Left hindlimb (tissue), 1 donor: ENCODE measurements at regions not wholly inside any gene's neighbourhood (a gene's known extent, or its start where the extent isn't known, plus 50 kb on each side); places are given as distances from the start of the nearest gene placed in this dataset.

Experiments used
- DNase-seq: peaks from one replicate; pipeline ENCODE4 v3.0.0-alpha.2; 2018

GRCh38 chr10:131653140-131653539 lies 247.7 kb upstream of the PPP2R2D start:
- no peak for DNase-seq

- DNase-seq: no peak
Observed at GRCh38 chr10:131653554-131654470, 247.0 kb upstream of the PPP2R2D start.

GRCh38 chr10:131654471-131655087 lies 246.2 kb upstream of the PPP2R2D start:
- no peak for DNase-seq

GRCh38 chr10:131655101-131655849 lies 245.5 kb upstream of the PPP2R2D start:
- no peak for DNase-seq

GRCh38 chr10:131656009-131656408 lies 244.8 kb upstream of the PPP2R2D start:
- DNase-seq: no peak

GRCh38 chr10:131656431-131656841 lies 244.4 kb upstream of the PPP2R2D start:
- DNase-seq: no peak

GRCh38 chr10:131657318-131657984 lies 243.4 kb upstream of the PPP2R2D start:
- no peak for DNase-seq

GRCh38 chr10:131657985-131658330 lies 242.8 kb upstream of the PPP2R2D start:
- no peak for DNase-seq

- no peak for DNase-seq
Observed at GRCh38 chr10:131658476-131659110, 242.2 kb upstream of the PPP2R2D start.

- DNase-seq: no peak
Observed at GRCh38 chr10:131660427-131660826, 240.4 kb upstream of the PPP2R2D start.

- no peak for DNase-seq
Observed at GRCh38 chr10:131662851-131663250, 238.0 kb upstream of the PPP2R2D start.

- DNase-seq: no peak
Observed at GRCh38 chr10:131663351-131663750, 237.5 kb upstream of the PPP2R2D start.

GRCh38 chr10:131666091-131666490 lies 234.7 kb upstream of the PPP2R2D start:
- no peak for DNase-seq

GRCh38 chr10:131667047-131667446 lies 233.8 kb upstream of the PPP2R2D start:
- no peak for DNase-seq

- no peak for DNase-seq
Observed at GRCh38 chr10:131667561-131667960, 233.2 kb upstream of the PPP2R2D start.

- no peak for DNase-seq
Observed at GRCh38 chr10:131668903-131669302, 231.9 kb upstream of the PPP2R2D start.

- DNase-seq: no peak
Observed at GRCh38 chr10:131669838-131670237, 231.0 kb upstream of the PPP2R2D start.

GRCh38 chr10:131670341-131670740 lies 230.5 kb upstream of the PPP2R2D start:
- no peak for DNase-seq

GRCh38 chr10:131673396-131673795 lies 227.4 kb upstream of the PPP2R2D start:
- no peak for DNase-seq

GRCh38 chr10:131674130-131674529 lies 226.7 kb upstream of the PPP2R2D start:
- no peak for DNase-seq

- DNase-seq: no peak
Observed at GRCh38 chr10:131675104-131675503, 225.7 kb upstream of the PPP2R2D start.

GRCh38 chr10:131676046-131676799 lies 224.6 kb upstream of the PPP2R2D start:
- no peak for DNase-seq
